Adipocyte (in vitro differentiated cells): ENCODE measurements at regions not wholly inside any gene's neighbourhood (a gene's known extent, or its start where the extent isn't known, plus 50 kb on each side); places are given as distances from the start of the nearest gene placed in this dataset.

Experiments used
- DNase-seq: peaks from one replicate; pipeline ENCODE4 v3.0.0-alpha.2; 2015; ENCODE audit warnings: low read depth
- H3K27me3 ChIP-seq: replicated peaks from 2 replicates; pipeline ENCODE4 v1.7.0; 2013; ENCODE audit warnings: mild to moderate bottlenecking, low read length, moderate library complexity; ENCODE audit not compliant: control insufficient read depth, insufficient read depth
- H3K36me3 ChIP-seq: 2 replicates; pipeline ENCODE4 v1.7.0; 2013; ENCODE audit warnings: low read length, mild to moderate bottlenecking, moderate library complexity; ENCODE audit not compliant: control insufficient read depth, insufficient read depth, severe bottlenecking
- H3K4me1 ChIP-seq: 2 replicates; pipeline ENCODE4 v1.7.0; 2013; ENCODE audit warnings: mild to moderate bottlenecking, low read length, moderate library complexity; ENCODE audit not compliant: control insufficient read depth, insufficient read depth
- H3K4me3 ChIP-seq: 2 replicates; pipeline ENCODE4 v1.7.0; 2013; ENCODE audit warnings: mild to moderate bottlenecking, low read length, moderate library complexity
- H3K9ac ChIP-seq: 2 replicates; pipeline ENCODE4 v1.7.0; 2013; ENCODE audit warnings: mild to moderate bottlenecking, low read length, moderate library complexity
- H3K9me3 ChIP-seq: 2 replicates; pipeline ENCODE4 v1.7.0; 2013; ENCODE audit warnings: mild to moderate bottlenecking, low read length, moderate library complexity; ENCODE audit not compliant: control insufficient read depth

GRCh38 chr1:224865510-224865909, 64.0 kb upstream of the DNAH14 start:
- no peak overlapping the region for H3K4me3 ChIP-seq
- no peak overlapping the region for H3K9ac ChIP-seq
- no peaks in the 10 kb centered on the region for H3K36me3 ChIP-seq
- no peaks in the 10 kb centered on the region for H3K27me3 ChIP-seq
- no peak for DNase-seq
- peaks cover 23% of the 10 kb centered on the region for H3K9me3 ChIP-seq
- peaks cover 5% of the 10 kb centered on the region for H3K4me1 ChIP-seq

- DNase-seq: no peak
- H3K4me3 ChIP-seq: no peak overlapping the region
- H3K4me1 ChIP-seq: no peaks in the 10 kb centered on the region
Observed at GRCh38 chr1:224866940-224867339, 62.5 kb upstream of the DNAH14 start.

GRCh38 chr1:224867715-224868114, 61.8 kb upstream of the DNAH14 start:
- no peaks in the 10 kb centered on the region for H3K4me1 ChIP-seq
- no peak for DNase-seq
- peaks cover 23% of the 10 kb centered on the region for H3K9me3 ChIP-seq
- no peaks in the 10 kb centered on the region for H3K27me3 ChIP-seq
- H3K4me3 ChIP-seq: no peak overlapping the region
- H3K9ac ChIP-seq: no peak overlapping the region
- no peaks in the 10 kb centered on the region for H3K36me3 ChIP-seq

More at GRCh38 chr1:224866940-224867339, 62.5 kb upstream of the DNAH14 start:
- Histone ChIP-seq H3K9ac (no peak overlapping the region), H3K36me3 (no peaks in the 10 kb centered on the region), H3K9me3 (peaks cover 23% of the 10 kb centered on the region), H3K27me3 (no peaks in the 10 kb centered on the region)

- no peak overlapping the region for H3K9ac ChIP-seq
- peaks cover 5% of the 10 kb centered on the region for H3K27me3 ChIP-seq
- no peaks in the 10 kb centered on the region for H3K36me3 ChIP-seq
- no peaks in the 10 kb centered on the region for H3K9me3 ChIP-seq
- H3K4me1 ChIP-seq: peaks cover 24% of the 10 kb centered on the region
- H3K4me3 ChIP-seq: no peak overlapping the region
- DNase-seq: no peak
Observed at GRCh38 chr1:224872832-224873433, 56.5 kb upstream of the DNAH14 start.

GRCh38 chr1:224873434-224874369, 55.8 kb upstream of the DNAH14 start:
- Histone ChIP-seq H3K4me1 (peaks cover 24% of the 10 kb centered on the region), H3K9ac (no peak overlapping the region), H3K9me3 (no peaks in the 10 kb centered on the region), H3K4me3 (no peak overlapping the region), H3K36me3 (no peaks in the 10 kb centered on the region), H3K27me3 (peaks cover 5% of the 10 kb centered on the region)
- DNase-seq: peak; percentile 79

- DNase-seq: no peak
- H3K4me3 ChIP-seq: no peak overlapping the region
- H3K4me1 ChIP-seq: peaks cover 35% of the 10 kb centered on the region
Observed at GRCh38 chr1:224874775-224875174, 54.7 kb upstream of the DNAH14 start.

GRCh38 chr1:224879162-224879803, 50.2 kb upstream of the DNAH14 start:
- H3K9ac ChIP-seq: no peak overlapping the region
- H3K36me3 ChIP-seq: no peaks in the 10 kb centered on the region
- peaks cover 28% of the 10 kb centered on the region for H3K4me1 ChIP-seq
- H3K9me3 ChIP-seq: no peaks in the 10 kb centered on the region
- DNase-seq: peak; percentile 79
- H3K4me3 ChIP-seq: peak overlapping the region; percentile 24
- peaks cover 13% of the 10 kb centered on the region for H3K27me3 ChIP-seq

More at GRCh38 chr1:224874775-224875174, 54.7 kb upstream of the DNAH14 start:
- Histone ChIP-seq H3K36me3 (no peaks in the 10 kb centered on the region), H3K27me3 (peaks cover 5% of the 10 kb centered on the region), H3K9me3 (no peaks in the 10 kb centered on the region), H3K9ac (no peak overlapping the region)
